GM12878 (cell line): ENCODE measurements at regions not wholly inside any gene's neighbourhood (a gene's known extent, or its start where the extent isn't known, plus 50 kb on each side); places are given as distances from the start of the nearest gene placed in this dataset.

Experiments used
- HDAC6 ChIP-seq: fragments of 200-600 bp; sonication (generic); IDR thresholded peaks from one replicate; pipeline ENCODE4 v1.8.0; 2017; ENCODE audit warnings: antibody characterized with exemption; ENCODE audit not compliant: unreplicated experiment
- POLR2A ChIP-seq: IDR thresholded peaks from 2 replicates; pipeline ENCODE4 v1.6.1; 2011; ENCODE audit warnings: low read depth, mild to moderate bottlenecking, low read length
- TARDBP ChIP-seq: IDR thresholded peaks from 2 replicates; pipeline ENCODE4 v1.6.1; 2016; ENCODE audit warnings: borderline replicate concordance
- YY1 ChIP-seq: IDR thresholded peaks from 2 replicates; pipeline ENCODE4 v1.6.1; 2011; ENCODE audit warnings: low read depth, mild to moderate bottlenecking, low read length
- ZBED1 ChIP-seq: IDR thresholded peaks from 2 replicates; pipeline ENCODE4 v1.6.1; 2016; ENCODE audit warnings: borderline replicate concordance
- ZNF24 ChIP-seq: fragments of 450-650 bp; IDR thresholded peaks from 2 replicates; pipeline ENCODE4 v1.6.1; 2017; ENCODE audit warnings: antibody characterized with exemption, mild to moderate bottlenecking
- TF ChIP-seq, protein P1 (sequence below): IDR thresholded peaks from 2 replicates; pipeline ENCODE4 v1.6.1; 2012; ENCODE audit warnings: mild to moderate bottlenecking, low read depth, low read length
- TF ChIP-seq, protein P2 (sequence below): fragments of 150-350 bp; IDR thresholded peaks from 2 replicates; pipeline ENCODE4 v1.6.1; 2016; ENCODE audit warnings: low read depth, low read length
- TF ChIP-seq, protein P3 (sequence below), 3 experiments: IDR thresholded peaks in 2 of 3; conservative IDR thresholded peaks in 1 of 3; 2 replicates each; pipeline ENCODE4 v1.5.1; 2011; ENCODE audit warnings: low read depth in 3 of 3, low read length in 3 of 3, mild to moderate bottlenecking in 3 of 3, control low read depth in 2 of 3, moderate library complexity in 2 of 3, inconsistent platforms in 1 of 3, mixed read lengths in 1 of 3; ENCODE audit not compliant: control insufficient read depth in 2 of 3, insufficient read depth in 1 of 3; ENCODE audit errors: extremely low read depth in 1 of 3
- TF ChIP-seq, protein P4 (sequence below): IDR thresholded peaks from 2 replicates; pipeline ENCODE4 v1.6.1; 2011; ENCODE audit warnings: borderline replicate concordance, low read depth, mild to moderate bottlenecking, moderate library complexity, mixed read lengths, low read length; ENCODE audit not compliant: insufficient read depth; ENCODE audit errors: extremely low read length
- TF ChIP-seq, protein P5 (sequence below): IDR thresholded peaks from 2 replicates; pipeline ENCODE4 v1.6.1; 2011; ENCODE audit warnings: low read depth, low read length, improper control_type of control experiment, borderline replicate concordance

DNA sequence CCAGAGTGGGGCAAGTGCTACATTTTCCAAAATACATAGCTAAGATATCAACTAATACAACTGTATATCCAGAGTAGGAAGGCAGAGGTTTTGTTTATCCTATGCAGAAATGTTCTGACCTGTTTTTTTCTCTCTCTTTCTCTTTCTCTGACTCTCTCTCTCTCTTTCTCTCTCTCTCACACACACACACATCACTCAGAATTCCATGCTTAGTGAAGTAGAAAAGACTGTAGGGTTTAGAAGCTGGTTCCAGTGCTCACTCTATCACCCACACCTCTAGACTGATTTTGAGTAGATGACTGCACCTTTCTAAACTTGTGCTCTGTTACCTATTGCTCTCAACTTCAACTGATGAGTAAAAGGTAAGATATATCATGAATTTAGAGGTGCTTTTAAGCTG lies 356.7 kb downstream of the LRIG3 start:
- TF ChIP-seq, protein P1, sequence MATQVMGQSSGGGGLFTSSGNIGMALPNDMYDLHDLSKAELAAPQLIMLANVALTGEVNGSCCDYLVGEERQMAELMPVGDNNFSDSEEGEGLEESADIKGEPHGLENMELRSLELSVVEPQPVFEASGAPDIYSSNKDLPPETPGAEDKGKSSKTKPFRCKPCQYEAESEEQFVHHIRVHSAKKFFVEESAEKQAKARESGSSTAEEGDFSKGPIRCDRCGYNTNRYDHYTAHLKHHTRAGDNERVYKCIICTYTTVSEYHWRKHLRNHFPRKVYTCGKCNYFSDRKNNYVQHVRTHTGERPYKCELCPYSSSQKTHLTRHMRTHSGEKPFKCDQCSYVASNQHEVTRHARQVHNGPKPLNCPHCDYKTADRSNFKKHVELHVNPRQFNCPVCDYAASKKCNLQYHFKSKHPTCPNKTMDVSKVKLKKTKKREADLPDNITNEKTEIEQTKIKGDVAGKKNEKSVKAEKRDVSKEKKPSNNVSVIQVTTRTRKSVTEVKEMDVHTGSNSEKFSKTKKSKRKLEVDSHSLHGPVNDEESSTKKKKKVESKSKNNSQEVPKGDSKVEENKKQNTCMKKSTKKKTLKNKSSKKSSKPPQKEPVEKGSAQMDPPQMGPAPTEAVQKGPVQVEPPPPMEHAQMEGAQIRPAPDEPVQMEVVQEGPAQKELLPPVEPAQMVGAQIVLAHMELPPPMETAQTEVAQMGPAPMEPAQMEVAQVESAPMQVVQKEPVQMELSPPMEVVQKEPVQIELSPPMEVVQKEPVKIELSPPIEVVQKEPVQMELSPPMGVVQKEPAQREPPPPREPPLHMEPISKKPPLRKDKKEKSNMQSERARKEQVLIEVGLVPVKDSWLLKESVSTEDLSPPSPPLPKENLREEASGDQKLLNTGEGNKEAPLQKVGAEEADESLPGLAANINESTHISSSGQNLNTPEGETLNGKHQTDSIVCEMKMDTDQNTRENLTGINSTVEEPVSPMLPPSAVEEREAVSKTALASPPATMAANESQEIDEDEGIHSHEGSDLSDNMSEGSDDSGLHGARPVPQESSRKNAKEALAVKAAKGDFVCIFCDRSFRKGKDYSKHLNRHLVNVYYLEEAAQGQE, result no peak
- TF ChIP-seq, protein P2, sequence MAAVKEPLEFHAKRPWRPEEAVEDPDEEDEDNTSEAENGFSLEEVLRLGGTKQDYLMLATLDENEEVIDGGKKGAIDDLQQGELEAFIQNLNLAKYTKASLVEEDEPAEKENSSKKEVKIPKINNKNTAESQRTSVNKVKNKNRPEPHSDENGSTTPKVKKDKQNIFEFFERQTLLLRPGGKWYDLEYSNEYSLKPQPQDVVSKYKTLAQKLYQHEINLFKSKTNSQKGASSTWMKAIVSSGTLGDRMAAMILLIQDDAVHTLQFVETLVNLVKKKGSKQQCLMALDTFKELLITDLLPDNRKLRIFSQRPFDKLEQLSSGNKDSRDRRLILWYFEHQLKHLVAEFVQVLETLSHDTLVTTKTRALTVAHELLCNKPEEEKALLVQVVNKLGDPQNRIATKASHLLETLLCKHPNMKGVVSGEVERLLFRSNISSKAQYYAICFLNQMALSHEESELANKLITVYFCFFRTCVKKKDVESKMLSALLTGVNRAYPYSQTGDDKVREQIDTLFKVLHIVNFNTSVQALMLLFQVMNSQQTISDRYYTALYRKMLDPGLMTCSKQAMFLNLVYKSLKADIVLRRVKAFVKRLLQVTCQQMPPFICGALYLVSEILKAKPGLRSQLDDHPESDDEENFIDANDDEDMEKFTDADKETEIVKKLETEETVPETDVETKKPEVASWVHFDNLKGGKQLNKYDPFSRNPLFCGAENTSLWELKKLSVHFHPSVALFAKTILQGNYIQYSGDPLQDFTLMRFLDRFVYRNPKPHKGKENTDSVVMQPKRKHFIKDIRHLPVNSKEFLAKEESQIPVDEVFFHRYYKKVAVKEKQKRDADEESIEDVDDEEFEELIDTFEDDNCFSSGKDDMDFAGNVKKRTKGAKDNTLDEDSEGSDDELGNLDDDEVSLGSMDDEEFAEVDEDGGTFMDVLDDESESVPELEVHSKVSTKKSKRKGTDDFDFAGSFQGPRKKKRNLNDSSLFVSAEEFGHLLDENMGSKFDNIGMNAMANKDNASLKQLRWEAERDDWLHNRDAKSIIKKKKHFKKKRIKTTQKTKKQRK, result no peak
- TF ChIP-seq, protein P3, sequence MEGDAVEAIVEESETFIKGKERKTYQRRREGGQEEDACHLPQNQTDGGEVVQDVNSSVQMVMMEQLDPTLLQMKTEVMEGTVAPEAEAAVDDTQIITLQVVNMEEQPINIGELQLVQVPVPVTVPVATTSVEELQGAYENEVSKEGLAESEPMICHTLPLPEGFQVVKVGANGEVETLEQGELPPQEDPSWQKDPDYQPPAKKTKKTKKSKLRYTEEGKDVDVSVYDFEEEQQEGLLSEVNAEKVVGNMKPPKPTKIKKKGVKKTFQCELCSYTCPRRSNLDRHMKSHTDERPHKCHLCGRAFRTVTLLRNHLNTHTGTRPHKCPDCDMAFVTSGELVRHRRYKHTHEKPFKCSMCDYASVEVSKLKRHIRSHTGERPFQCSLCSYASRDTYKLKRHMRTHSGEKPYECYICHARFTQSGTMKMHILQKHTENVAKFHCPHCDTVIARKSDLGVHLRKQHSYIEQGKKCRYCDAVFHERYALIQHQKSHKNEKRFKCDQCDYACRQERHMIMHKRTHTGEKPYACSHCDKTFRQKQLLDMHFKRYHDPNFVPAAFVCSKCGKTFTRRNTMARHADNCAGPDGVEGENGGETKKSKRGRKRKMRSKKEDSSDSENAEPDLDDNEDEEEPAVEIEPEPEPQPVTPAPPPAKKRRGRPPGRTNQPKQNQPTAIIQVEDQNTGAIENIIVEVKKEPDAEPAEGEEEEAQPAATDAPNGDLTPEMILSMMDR (IDR thresholded peaks at IDR 0.05 in 2 of 3, conservative IDR thresholded peaks at IDR 0.05 in 1 of 3; ENCODE audit: control insufficient read depth in 2 of 3, extremely low read depth in 1 of 3, insufficient read depth in 1 of 3, low read depth in 3 of 3, low read length in 3 of 3), result no peak
- TF ChIP-seq ZBED1 (no peak), TARDBP (no peak), ZNF24 (no peak), HDAC6 (no peak), YY1 (no peak), POLR2A (no peak)
- TF ChIP-seq, protein P4, sequence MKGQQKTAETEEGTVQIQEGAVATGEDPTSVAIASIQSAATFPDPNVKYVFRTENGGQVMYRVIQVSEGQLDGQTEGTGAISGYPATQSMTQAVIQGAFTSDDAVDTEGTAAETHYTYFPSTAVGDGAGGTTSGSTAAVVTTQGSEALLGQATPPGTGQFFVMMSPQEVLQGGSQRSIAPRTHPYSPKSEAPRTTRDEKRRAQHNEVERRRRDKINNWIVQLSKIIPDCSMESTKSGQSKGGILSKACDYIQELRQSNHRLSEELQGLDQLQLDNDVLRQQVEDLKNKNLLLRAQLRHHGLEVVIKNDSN, result no peak
- TF ChIP-seq, protein P5, sequence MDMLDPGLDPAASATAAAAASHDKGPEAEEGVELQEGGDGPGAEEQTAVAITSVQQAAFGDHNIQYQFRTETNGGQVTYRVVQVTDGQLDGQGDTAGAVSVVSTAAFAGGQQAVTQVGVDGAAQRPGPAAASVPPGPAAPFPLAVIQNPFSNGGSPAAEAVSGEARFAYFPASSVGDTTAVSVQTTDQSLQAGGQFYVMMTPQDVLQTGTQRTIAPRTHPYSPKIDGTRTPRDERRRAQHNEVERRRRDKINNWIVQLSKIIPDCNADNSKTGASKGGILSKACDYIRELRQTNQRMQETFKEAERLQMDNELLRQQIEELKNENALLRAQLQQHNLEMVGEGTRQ, result no peak
